ENCODE measurements at regions not wholly inside any gene's neighbourhood (a gene's known extent, or its start where the extent isn't known, plus 50 kb on each side); places are given as distances from the start of the nearest gene placed in this dataset.

GRCh38 chr11:29321293-29322132, 695.3 kb downstream of the KCNA4 start:
- H3K27me3 ChIP-seq (ENCODE audit: low read length) = no peaks in the 10 kb centered on the region
- H3F3A ChIP-seq (ENCODE audit: insufficient read depth) = no peaks in the 10 kb centered on the region
- H3K9me2 ChIP-seq (replicated peaks; ENCODE audit: insufficient read depth, low read length) = no peaks in the 10 kb centered on the region
- no peak overlapping the region for H3K9ac ChIP-seq (ENCODE audit: low read length)
- H3K4me2 ChIP-seq (ENCODE audit: low read depth, low read length, poor library complexity, severe bottlenecking) = no peak overlapping the region
- no peaks in the 10 kb centered on the region for H3K9me3 ChIP-seq (ENCODE audit: insufficient read depth, low read length)
- no peaks in the 10 kb centered on the region for H3K36me3 ChIP-seq (ENCODE audit: low read length)
- TF ChIP-seq CTCF (IDR thresholded peaks at IDR 0.05; ENCODE audit: insufficient read depth, low read length, poor library complexity, severe bottlenecking) = no peak
- TF ChIP-seq EZH2phosphoT487 (conservative IDR thresholded peaks at IDR 0.05; ENCODE audit: low read length) = no peak
- no peak overlapping the region for H2AFZ ChIP-seq (ENCODE audit: low read depth, low read length, severe bottlenecking)
- H3K4me3 ChIP-seq (ENCODE audit: insufficient read depth, low read length, poor library complexity, severe bottlenecking) = no peak overlapping the region
- no peaks in the 10 kb centered on the region for H3K79me2 ChIP-seq (ENCODE audit: insufficient read depth, low read length)
- H4K20me1 ChIP-seq (ENCODE audit: low read depth, low read length) = no peaks in the 10 kb centered on the region
- no peak overlapping the region for H3K27ac ChIP-seq (ENCODE audit: low read depth, low read length)

GRCh38 chr11:29320196-29320595, 696.6 kb downstream of the KCNA4 start:
- H3K36me3 ChIP-seq (ENCODE audit: low read length) = no peaks in the 10 kb centered on the region
- H3K9ac ChIP-seq (ENCODE audit: low read length) = no peak overlapping the region
- H3K4me3 ChIP-seq (ENCODE audit: insufficient read depth, low read length, poor library complexity, severe bottlenecking) = no peak overlapping the region
- H3K9me3 ChIP-seq (ENCODE audit: insufficient read depth, low read length) = no peaks in the 10 kb centered on the region
- TF ChIP-seq CTCF (IDR thresholded peaks at IDR 0.05; ENCODE audit: insufficient read depth, low read length, poor library complexity, severe bottlenecking) = no peak
- no peak for TF ChIP-seq EZH2phosphoT487 (conservative IDR thresholded peaks at IDR 0.05; ENCODE audit: low read length)
- H3F3A ChIP-seq (ENCODE audit: insufficient read depth) = no peaks in the 10 kb centered on the region
- H3K79me2 ChIP-seq (ENCODE audit: insufficient read depth, low read length) = no peaks in the 10 kb centered on the region
- H4K20me1 ChIP-seq (ENCODE audit: low read depth, low read length) = no peaks in the 10 kb centered on the region
- H3K27me3 ChIP-seq (ENCODE audit: low read length) = no peaks in the 10 kb centered on the region
- H3K4me2 ChIP-seq (ENCODE audit: low read depth, low read length, poor library complexity, severe bottlenecking) = no peak overlapping the region
- no peak overlapping the region for H3K27ac ChIP-seq (ENCODE audit: low read depth, low read length)
- no peaks in the 10 kb centered on the region for H3K9me2 ChIP-seq (replicated peaks; ENCODE audit: insufficient read depth, low read length)
- H2AFZ ChIP-seq (ENCODE audit: low read depth, low read length, severe bottlenecking) = no peak overlapping the region

DNA sequence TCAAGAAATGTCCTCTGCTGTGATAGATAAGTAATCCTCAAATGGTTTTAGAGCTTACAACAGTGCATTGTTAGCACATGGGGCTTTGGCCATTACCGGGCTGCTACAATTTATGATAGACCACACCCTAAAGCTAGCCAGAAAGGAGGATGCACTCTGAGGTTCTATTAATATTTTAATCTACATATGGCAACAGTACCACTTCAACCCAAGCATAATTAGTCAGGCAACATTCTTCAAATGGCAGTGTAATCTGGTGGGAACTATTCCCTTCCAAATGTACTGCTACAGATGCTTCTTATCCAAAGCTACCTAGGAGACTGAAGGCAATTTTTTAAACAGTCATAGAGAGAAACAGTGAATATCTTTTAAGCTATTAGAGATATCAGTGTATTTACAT, 697.6 kb downstream of the KCNA4 start:
- no peaks in the 10 kb centered on the region for H3K36me3 ChIP-seq (ENCODE audit: low read length)
- no peaks in the 10 kb centered on the region for H3K9me3 ChIP-seq (ENCODE audit: insufficient read depth, low read length)
- H3K27me3 ChIP-seq (ENCODE audit: low read length) = no peaks in the 10 kb centered on the region
- TF ChIP-seq EZH2phosphoT487 (conservative IDR thresholded peaks at IDR 0.05; ENCODE audit: low read length) = no peak
- TF ChIP-seq CTCF (IDR thresholded peaks at IDR 0.05; ENCODE audit: insufficient read depth, low read length, poor library complexity, severe bottlenecking) = no peak
- H3K9me2 ChIP-seq (replicated peaks; ENCODE audit: insufficient read depth, low read length) = no peaks in the 10 kb centered on the region
- no peaks in the 10 kb centered on the region for H3F3A ChIP-seq (ENCODE audit: insufficient read depth)
- no peak overlapping the region for H2AFZ ChIP-seq (ENCODE audit: low read depth, low read length, severe bottlenecking)
- H3K4me3 ChIP-seq (ENCODE audit: insufficient read depth, low read length, poor library complexity, severe bottlenecking) = no peak overlapping the region
- H3K9ac ChIP-seq (ENCODE audit: low read length) = no peak overlapping the region
- H3K4me2 ChIP-seq (ENCODE audit: low read depth, low read length, poor library complexity, severe bottlenecking) = no peak overlapping the region
- no peaks in the 10 kb centered on the region for H4K20me1 ChIP-seq (ENCODE audit: low read depth, low read length)
- H3K27ac ChIP-seq (ENCODE audit: low read depth, low read length) = no peak overlapping the region
- H3K79me2 ChIP-seq (ENCODE audit: insufficient read depth, low read length) = no peaks in the 10 kb centered on the region

All from SU-DHL-6 (cell line).